Endodermal cell (in vitro differentiated cells): ENCODE measurements at regions not wholly inside any gene's neighbourhood (a gene's known extent, or its start where the extent isn't known, plus 50 kb on each side); places are given as distances from the start of the nearest gene placed in this dataset.
"Not testable (repeated sequence)": the region's sequence is repeated elsewhere in the genome, so short reads cannot be mapped to it uniquely, and the experiment has no call there.

Experiments
- DNase-seq: peaks from one replicate; pipeline ENCODE4 v3.0.0-alpha.2; 2017
- H3K27ac ChIP-seq: 2 replicates; pipeline ENCODE4 v1.5.1; 2013; ENCODE audit warnings: mild to moderate bottlenecking, low read depth, low read length, moderate library complexity
- H3K27me3 ChIP-seq: 2 replicates; pipeline ENCODE4 v1.6.1; 2013; ENCODE audit warnings: mild to moderate bottlenecking, low read length, moderate library complexity; ENCODE audit not compliant: insufficient read depth, control insufficient read depth, poor library complexity, severe bottlenecking
- H3K36me3 ChIP-seq: 2 replicates; pipeline ENCODE4 v1.7.0; 2013; ENCODE audit warnings: mild to moderate bottlenecking, low read length, moderate library complexity; ENCODE audit not compliant: control insufficient read depth, insufficient read depth
- H3K4me1 ChIP-seq: one replicate; pipeline ENCODE4 v1.7.0; 2013; ENCODE audit warnings: low read length; ENCODE audit not compliant: control insufficient read depth, insufficient read depth
- H3K4me3 ChIP-seq: 2 replicates; pipeline ENCODE4 v1.5.1; 2013; ENCODE audit warnings: mild to moderate bottlenecking, low read length, moderate library complexity
- H3K9ac ChIP-seq: 2 replicates; pipeline ENCODE4 v1.6.1; 2013; ENCODE audit warnings: mild to moderate bottlenecking, low read length, moderate library complexity; ENCODE audit not compliant: poor library complexity, severe bottlenecking; ENCODE audit errors: extremely low read depth
- H3K9me3 ChIP-seq: 2 replicates; pipeline ENCODE4 v1.6.1; 2013; ENCODE audit warnings: mild to moderate bottlenecking, low read length, moderate library complexity; ENCODE audit not compliant: control insufficient read depth
- H3K27ac Mint-ChIP-seq: 2 replicates; pipeline ENCODE4 v1.8.0; 2020; ENCODE audit warnings: mixed read lengths
- H3K27me3 Mint-ChIP-seq: 2 replicates; pipeline ENCODE4 v1.8.0; 2021; ENCODE audit warnings: mild to moderate bottlenecking, mixed read lengths; ENCODE audit not compliant: insufficient read depth
- H3K36me3 Mint-ChIP-seq: 2 replicates; pipeline ENCODE4 v1.8.0; 2020; ENCODE audit warnings: low read depth, mixed read lengths
- H3K4me1 Mint-ChIP-seq: 2 replicates; pipeline ENCODE4 v1.8.0; 2020; ENCODE audit warnings: mixed read lengths
- H3K4me3 Mint-ChIP-seq: 2 replicates; pipeline ENCODE4 v1.8.0; 2020; ENCODE audit warnings: mild to moderate bottlenecking, moderate library complexity, mixed read lengths
- H3K9me3 Mint-ChIP-seq: 2 replicates; pipeline ENCODE4 v1.8.0; 2020; ENCODE audit warnings: mild to moderate bottlenecking, mixed read lengths
- CTCF ChIP-seq: fragments of 200-600 bp; sonication (generic); conservative IDR thresholded peaks from 2 replicates; pipeline ENCODE4 v1.5.0; 2021; ENCODE audit warnings: antibody characterized with exemption, mild to moderate bottlenecking
- WGBS, 2 experiments: methylation state at CpG; one replicate each; pipeline versions ENCODE4 v1.1.5 to v1.1.7; 2013; ENCODE audit warnings: missing lambda C conversion rate in 2 of 2, mixed read lengths in 1 of 2; ENCODE audit not compliant: insufficient coverage in 1 of 2, insufficient read length in 1 of 2; 5-methylcytosine and 5-hydroxymethylcytosine counted together

- no peak for TF ChIP-seq CTCF
- no peaks in the 10 kb centered on the region for H3K27me3 Mint-ChIP-seq
- H3K27me3 ChIP-seq, result no peaks in the 10 kb centered on the region
- peaks cover 2% of the 10 kb centered on the region for H3K36me3 Mint-ChIP-seq
- H3K27ac Mint-ChIP-seq, result no peak overlapping the region
- no peaks in the 10 kb centered on the region for H3K4me1 ChIP-seq
- peaks cover 6% of the 10 kb centered on the region for H3K9me3 ChIP-seq
- no peak overlapping the region for H3K9ac ChIP-seq
- peaks cover 89% of the 10 kb centered on the region for H3K9me3 Mint-ChIP-seq
- 91% methylated on average over 1 of the region's 1 CpG; no CpG with 5 or more reads in 1 of the 2 experiments for WGBS, 2 experiments
- peaks cover 2% of the 10 kb centered on the region for H3K4me1 Mint-ChIP-seq
- H3K4me3 ChIP-seq, result no peak overlapping the region
- H3K36me3 ChIP-seq, result no peaks in the 10 kb centered on the region
- no peak overlapping the region for H3K27ac ChIP-seq
- H3K4me3 Mint-ChIP-seq, result no peak overlapping the region
- DNase-seq, result no peak
Measured at GRCh38 chrX:121179972-121180371, 132.6 kb downstream of the GLUD2 start.

GRCh38 chrX:121191779-121192178 lies 144.4 kb downstream of the GLUD2 start:
- DNase-seq, result no peak
- Histone ChIP-seq H3K9me3 (no peaks in the 10 kb centered on the region), H3K9ac (no peak overlapping the region), H3K36me3 (no peaks in the 10 kb centered on the region), H3K27me3 (no peaks in the 10 kb centered on the region), H3K4me1 (no peaks in the 10 kb centered on the region), H3K27ac (no peak overlapping the region), H3K4me3 (no peak overlapping the region)
- H3K36me3 Mint-ChIP-seq, result no peaks in the 10 kb centered on the region
- TF ChIP-seq CTCF, result no peak
- peaks cover 3% of the 10 kb centered on the region for H3K4me1 Mint-ChIP-seq
- 91% methylated on average over 10 of the region's 10 CpGs; no CpG with 5 or more reads in 1 of the 2 experiments for WGBS, 2 experiments
- H3K27me3 Mint-ChIP-seq, result no peaks in the 10 kb centered on the region
- H3K27ac Mint-ChIP-seq, result no peak overlapping the region
- no peak overlapping the region for H3K4me3 Mint-ChIP-seq
- peaks cover 55% of the 10 kb centered on the region for H3K9me3 Mint-ChIP-seq

- no peak for DNase-seq
- no peak overlapping the region for H3K27ac Mint-ChIP-seq
- peaks cover 3% of the 10 kb centered on the region for H3K4me1 Mint-ChIP-seq
- H3K9me3 ChIP-seq, result no peaks in the 10 kb centered on the region
- no peak overlapping the region for H3K4me3 Mint-ChIP-seq
- H3K9ac ChIP-seq, result no peak overlapping the region
- peaks cover 36% of the 10 kb centered on the region for H3K9me3 Mint-ChIP-seq
- H3K27me3 Mint-ChIP-seq, result no peaks in the 10 kb centered on the region
- H3K36me3 ChIP-seq, result no peaks in the 10 kb centered on the region
- TF ChIP-seq CTCF, result no peak
- no peak overlapping the region for H3K4me3 ChIP-seq
- WGBS, 2 experiments, result 93% methylated on average over 2 of the region's 2 CpGs; no CpG with 5 or more reads in 1 of the 2 experiments
- no peaks in the 10 kb centered on the region for H3K36me3 Mint-ChIP-seq
- no peaks in the 10 kb centered on the region for H3K4me1 ChIP-seq
- no peak overlapping the region for H3K27ac ChIP-seq
- H3K27me3 ChIP-seq, result no peaks in the 10 kb centered on the region
Measured at GRCh38 chrX:121195719-121196118, 148.3 kb downstream of the GLUD2 start.

- H3K27ac Mint-ChIP-seq, H3K4me1 ChIP-seq: not testable (repeated sequence)
- H3K9me3 Mint-ChIP-seq, result peaks cover 37% of the 10 kb centered on the region
Measured at GRCh38 chrX:121196872-121197444, 149.5 kb downstream of the GLUD2 start.

More at GRCh38 chrX:121196872-121197444, 149.5 kb downstream of the GLUD2 start:
- H3K36me3 Mint-ChIP-seq, H3K4me1 Mint-ChIP-seq, H3K36me3 ChIP-seq, H3K27me3 Mint-ChIP-seq, DNase-seq, H3K27me3 ChIP-seq, H3K4me3 ChIP-seq, H3K9ac ChIP-seq, H3K27ac ChIP-seq, H3K9me3 ChIP-seq, H3K4me3 Mint-ChIP-seq: not testable (repeated sequence)
- 97% methylated on average over 11 of the region's 11 CpGs; no CpG with 5 or more reads in 1 of the 2 experiments for WGBS, 2 experiments
